Tibial artery (tissue), 4 donors: ENCODE measurements at regions not wholly inside any gene's neighbourhood (a gene's known extent, or its start where the extent isn't known, plus 50 kb on each side); places are given as distances from the start of the nearest gene placed in this dataset.

ENCODE experiments used
- DNase-seq, 2 donors: peaks; one replicate each; pipeline ENCODE4 v3.0.0-alpha.2; 2019
- H3K27ac ChIP-seq, 2 donors: fragments of 200-600 bp; sonication (generic) in 1 of 2; 1 replicate in 1 of 2; 2 replicates in 1 of 2; pipeline ENCODE4 v1.5.1; 2018 to 2019; ENCODE audit warnings: mild to moderate bottlenecking in 1 of 2
- H3K27me3 ChIP-seq, 2 donors: fragments of 200-600 bp; sonication (generic) in 1 of 2; one replicate each; pipeline versions ENCODE4 v1.5.1 to v1.6.0; 2016 to 2019
- H3K36me3 ChIP-seq, 3 donors: fragments of 200-600 bp; sonication (generic) in 2 of 3; one replicate each; pipeline ENCODE4 v1.5.1; 2016 to 2019; ENCODE audit warnings: mild to moderate bottlenecking in 2 of 3
- H3K4me1 ChIP-seq, 4 donors: fragments of 200-600 bp; sonication (generic) in 2 of 4; 1 replicate in 3 of 4; 2 replicates in 1 of 4; pipeline ENCODE4 v1.5.1; 2016 to 2019
- H3K4me3 ChIP-seq, 2 donors: fragments of 200-600 bp; sonication (generic) in 1 of 2; 1 replicate in 1 of 2; 2 replicates in 1 of 2; pipeline ENCODE4 v1.5.1; 2018 to 2019; ENCODE audit warnings: mild to moderate bottlenecking in 2 of 2
- H3K9me3 ChIP-seq, 3 donors: fragments of 200-600 bp; sonication (generic) in 1 of 3; one replicate each; pipeline ENCODE4 v1.5.1; 2016 to 2019
- CTCF ChIP-seq, 2 experiments: fragments of 200-600 bp in 1 of 2; fragments of 450-650 bp in 1 of 2; IDR thresholded peaks; one replicate each; pipeline ENCODE4 v1.5.1; 2017 to 2019; ENCODE audit warnings: antibody characterized with exemption in 2 of 2, mild to moderate bottlenecking in 1 of 2, moderate library complexity in 1 of 2
- intact Hi-C: fragments of 100-400 bp; cut with DNase I; formaldehyde crosslinking; loops from one replicate; pipeline ENCODE4 v1.15.0; 2023; ENCODE audit warnings: low total_unique reads

- Histone ChIP-seq H3K27me3 (no peaks in the 10 kb centered on the region), H3K4me1 (no peaks in the 10 kb centered on the region), H3K27ac (no peak overlapping the region), H3K36me3 (no peaks in the 10 kb centered on the region), H3K4me3 (no peak overlapping the region), H3K9me3 (no peaks in the 10 kb centered on the region)
- intact Hi-C loops, result no loop called here
- DNase-seq, result no peak
- no peak for TF ChIP-seq CTCF (IDR thresholded peaks at IDR 0.05)
These were observed 435.7 kb downstream of the SLITRK6 start for GRCh38 chr13:85363504-85363903.

DNA sequence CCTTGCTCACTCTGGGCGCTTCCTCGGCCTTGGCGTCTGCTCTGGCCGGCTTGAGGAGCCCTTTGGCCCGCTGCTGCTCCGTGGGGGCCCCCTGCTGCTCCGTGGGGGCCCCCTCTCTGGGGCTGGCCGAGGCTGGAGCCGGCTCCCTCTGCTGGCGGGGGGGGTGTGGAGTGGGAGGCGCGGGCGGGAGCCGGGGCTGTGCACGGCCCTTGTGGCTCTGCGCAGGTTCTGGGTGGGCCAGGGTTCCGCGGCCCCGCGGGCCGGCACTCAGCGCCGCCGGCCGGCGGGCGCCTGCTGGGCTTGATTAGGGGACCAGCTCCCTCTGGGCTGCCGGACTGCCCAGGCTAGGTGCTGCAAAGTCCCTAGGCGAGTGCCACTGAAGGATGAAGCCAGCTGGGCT lies 436.2 kb downstream of the SLITRK6 start:
- no peak overlapping the region for H3K27ac ChIP-seq
- TF ChIP-seq CTCF (IDR thresholded peaks at IDR 0.05), result no peak
- no peak for DNase-seq
- no peak overlapping the region for H3K4me3 ChIP-seq
- intact Hi-C loops, result no loop called here
- H3K36me3 ChIP-seq, result no peaks in the 10 kb centered on the region
- H3K27me3 ChIP-seq, result no peaks in the 10 kb centered on the region
- H3K9me3 ChIP-seq, result no peaks in the 10 kb centered on the region
- no peaks in the 10 kb centered on the region for H3K4me1 ChIP-seq

GRCh38 chr13:85347251-85347650 lies 452.0 kb downstream of the SLITRK6 start:
- no peaks in the 10 kb centered on the region for H3K27me3 ChIP-seq
- H3K4me3 ChIP-seq, result no peak overlapping the region
- intact Hi-C loops, result no loop called here
- no peaks in the 10 kb centered on the region for H3K4me1 ChIP-seq
- no peaks in the 10 kb centered on the region for H3K9me3 ChIP-seq
- H3K36me3 ChIP-seq, result no peaks in the 10 kb centered on the region
- DNase-seq, result no peak
- no peak for TF ChIP-seq CTCF (IDR thresholded peaks at IDR 0.05)
- H3K27ac ChIP-seq, result no peak overlapping the region

- no peak overlapping the region for H3K27ac ChIP-seq
- intact Hi-C loops, result no loop called here
- H3K4me1 ChIP-seq, result no peaks in the 10 kb centered on the region
- DNase-seq, result no peak
- no peaks in the 10 kb centered on the region for H3K9me3 ChIP-seq
- H3K4me3 ChIP-seq, result no peak overlapping the region
- H3K36me3 ChIP-seq, result no peaks in the 10 kb centered on the region
- no peaks in the 10 kb centered on the region for H3K27me3 ChIP-seq
- no peak for TF ChIP-seq CTCF (IDR thresholded peaks at IDR 0.05)
These were observed 465.0 kb downstream of the SLITRK6 start for GRCh38 chr13:85334187-85334586.

- Histone ChIP-seq H3K9me3 (no peaks in the 10 kb centered on the region), H3K36me3 (no peaks in the 10 kb centered on the region), H3K4me3 (no peak overlapping the region), H3K27me3 (no peaks in the 10 kb centered on the region), H3K27ac (no peak overlapping the region), H3K4me1 (no peaks in the 10 kb centered on the region)
- no peak for TF ChIP-seq CTCF (IDR thresholded peaks at IDR 0.05)
- intact Hi-C loops, result no loop called here
- DNase-seq, result no peak
These were observed 465.7 kb downstream of the SLITRK6 start for GRCh38 chr13:85333506-85334020.

DNA sequence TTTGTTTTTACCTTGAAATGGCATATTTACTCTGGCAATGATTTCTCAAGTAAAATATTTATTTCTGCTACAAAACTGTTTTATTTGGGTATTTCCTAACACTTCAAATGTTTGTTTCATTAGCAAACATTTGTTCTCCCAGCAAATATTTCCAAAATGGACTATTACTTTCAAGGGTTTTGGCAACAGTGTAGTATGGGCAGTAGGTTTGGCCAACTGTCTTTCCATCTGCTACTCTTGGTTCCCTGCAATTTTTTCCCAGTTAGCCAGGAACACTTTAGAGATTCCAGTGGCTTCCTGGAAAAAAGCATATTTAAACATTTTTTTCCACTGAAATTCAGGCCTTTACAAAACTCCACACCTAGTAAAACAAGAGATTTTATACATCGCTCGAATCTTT lies 466.6 kb downstream of the SLITRK6 start:
- Histone ChIP-seq H3K36me3 (no peaks in the 10 kb centered on the region), H3K4me3 (no peak overlapping the region), H3K9me3 (no peaks in the 10 kb centered on the region), H3K27me3 (no peaks in the 10 kb centered on the region), H3K4me1 (no peaks in the 10 kb centered on the region), H3K27ac (no peak overlapping the region)
- no peak for DNase-seq
- intact Hi-C loops, result no loop called here
- no peak for TF ChIP-seq CTCF (IDR thresholded peaks at IDR 0.05)
